Keratinocyte (primary cell): ENCODE measurements at regions not wholly inside any gene's neighbourhood (a gene's known extent, or its start where the extent isn't known, plus 50 kb on each side); places are given as distances from the start of the nearest gene placed in this dataset.

ENCODE experiments used
- DNase-seq: peaks from one replicate; pipeline ENCODE4 v3.0.0-alpha.2; 2011; ENCODE audit warnings: low read depth, missing footprints, low spot score
- FAIRE-seq: peaks from 2 replicates; lab custom pipeline; 2011; peaks lifted over from hg19 to GRCh38; lab: Jason Lieb, UNC
- H2AFZ ChIP-seq: 2 replicates; pipeline ENCODE4 v1.6.0; 2012; ENCODE audit warnings: low read length, control low read depth, inconsistent platforms; ENCODE audit not compliant: control insufficient read depth
- H3K27ac ChIP-seq: 2 replicates; pipeline ENCODE4 v1.5.1; 2011; ENCODE audit warnings: low read length; ENCODE audit not compliant: control insufficient read depth, insufficient read depth
- H3K27me3 ChIP-seq: 3 replicates; pipeline ENCODE4 v1.6.0; 2011; ENCODE audit warnings: low read length; ENCODE audit not compliant: control insufficient read depth, insufficient read depth; ENCODE audit errors: extremely low read depth
- H3K36me3 ChIP-seq, 2 experiments: 2 replicates in 1 of 2; 3 replicates in 1 of 2; pipeline ENCODE4 v1.5.1; 2011; ENCODE audit warnings: low read length in 2 of 2, mild to moderate bottlenecking in 1 of 2; ENCODE audit not compliant: control insufficient read depth in 2 of 2, insufficient read depth in 2 of 2; ENCODE audit errors: extremely low read depth in 1 of 2
- H3K4me1 ChIP-seq: 3 replicates; pipeline ENCODE4 v1.5.1; 2011; ENCODE audit warnings: low read length; ENCODE audit not compliant: control insufficient read depth, insufficient read depth; ENCODE audit errors: extremely low read depth
- H3K4me2 ChIP-seq: 3 replicates; pipeline ENCODE4 v1.6.0; 2011; ENCODE audit warnings: low read depth, low read length; ENCODE audit not compliant: control insufficient read depth, insufficient read depth; ENCODE audit errors: extremely low read depth
- H3K4me3 ChIP-seq, 3 experiments: fragments of 200-600 bp in 1 of 3; sonication (generic) in 1 of 3; 2 replicates in 2 of 3; 3 replicates in 1 of 3; pipeline ENCODE4 v1.5.1; 2011 to 2016; ENCODE audit warnings: low read length in 3 of 3, mild to moderate bottlenecking in 3 of 3, control low read depth in 2 of 3, inconsistent platforms in 1 of 3, low read depth in 1 of 3, mixed read lengths in 1 of 3, mixed run types in 1 of 3, moderate library complexity in 1 of 3; ENCODE audit not compliant: control insufficient read depth in 2 of 3, insufficient read depth in 2 of 3; ENCODE audit errors: extremely low read depth in 1 of 3
- H3K79me2 ChIP-seq: 2 replicates; pipeline ENCODE4 v1.6.0; 2012; ENCODE audit warnings: low read length; ENCODE audit not compliant: control insufficient read depth, insufficient read depth
- H3K9ac ChIP-seq: 3 replicates; pipeline ENCODE4 v1.6.0; 2011; ENCODE audit warnings: low read length; ENCODE audit not compliant: control insufficient read depth, insufficient read depth; ENCODE audit errors: extremely low read depth
- H3K9me1 ChIP-seq: 3 replicates; pipeline ENCODE4 v1.6.0; 2011; ENCODE audit warnings: low read length; ENCODE audit not compliant: control insufficient read depth, insufficient read depth; ENCODE audit errors: extremely low read depth
- H3K9me3 ChIP-seq: 2 replicates; pipeline ENCODE4 v1.5.1; 2012; ENCODE audit warnings: low read depth, low read length; ENCODE audit not compliant: control insufficient read depth
- H4K20me1 ChIP-seq: 3 replicates; pipeline ENCODE4 v1.6.0; 2011; ENCODE audit warnings: low read length; ENCODE audit not compliant: control insufficient read depth, insufficient read depth; ENCODE audit errors: extremely low read depth
- EZH2 ChIP-seq: IDR thresholded peaks from one replicate; pipeline ENCODE4 v1.6.1; 2012; ENCODE audit warnings: inconsistent platforms, mild to moderate bottlenecking, low read length, moderate library complexity
- dilution Hi-C: fragments of 300-500 bp; cut with MboI; formaldehyde crosslinking; loops from one replicate; pipeline ENCODE4 v1.7.0; 2020; ENCODE audit warnings: low sequenced_read_pairs; ENCODE audit not compliant: extremely low pct_ligation_motif_present
- TF ChIP-seq, protein P1 (sequence below), 3 experiments: IDR thresholded peaks in 1 of 3; conservative IDR thresholded peaks in 1 of 3; optimal IDR thresholded peaks in 1 of 3; 2 replicates in 2 of 3; 3 replicates in 1 of 3; pipeline versions ENCODE3 to v1.5.1; 2011; ENCODE audit warnings: low read length in 3 of 3, mild to moderate bottlenecking in 3 of 3, moderate library complexity in 2 of 3, control low read depth in 1 of 3, inconsistent platforms in 1 of 3; ENCODE audit not compliant: insufficient read depth in 2 of 3; ENCODE audit errors: extremely low read depth in 1 of 3

DNA sequence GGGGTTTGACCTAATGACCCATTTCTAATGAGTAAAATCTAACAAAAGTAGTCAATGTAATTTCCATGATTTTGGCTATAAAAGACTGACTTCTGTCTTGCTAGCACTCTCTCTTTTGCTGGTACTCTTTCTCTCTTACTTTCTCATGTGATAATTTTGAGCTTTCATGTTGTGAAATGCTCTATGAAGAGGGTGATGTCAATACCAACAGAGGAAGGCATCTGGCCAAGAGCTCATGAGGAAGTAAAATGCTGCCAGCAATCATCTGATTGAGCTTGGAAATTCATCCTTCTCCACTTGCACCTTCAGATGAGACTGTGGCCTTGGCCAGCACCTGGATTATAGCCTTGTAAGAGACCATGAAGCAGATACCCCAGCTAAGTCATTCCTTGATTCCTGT is 347.7 kb downstream of the HS3ST1 start:
- Histone ChIP-seq H3K27me3 (no peaks in the 10 kb centered on the region), H3K27ac (no peak overlapping the region), H3K79me2 (no peaks in the 10 kb centered on the region), H4K20me1 (no peaks in the 10 kb centered on the region), H2AFZ (no peak overlapping the region), H3K4me1 (no peaks in the 10 kb centered on the region), H3K9ac (no peak overlapping the region), H3K9me3 (no peaks in the 10 kb centered on the region), H3K9me1 (no peaks in the 10 kb centered on the region), H3K4me2 (no peak overlapping the region), H3K4me3 (no peak overlapping the region), H3K36me3 (no peaks in the 10 kb centered on the region)
- DNase-seq (no peak), FAIRE-seq (no peak)
- dilution Hi-C loops: no loop called here
- TF ChIP-seq, protein P1, sequence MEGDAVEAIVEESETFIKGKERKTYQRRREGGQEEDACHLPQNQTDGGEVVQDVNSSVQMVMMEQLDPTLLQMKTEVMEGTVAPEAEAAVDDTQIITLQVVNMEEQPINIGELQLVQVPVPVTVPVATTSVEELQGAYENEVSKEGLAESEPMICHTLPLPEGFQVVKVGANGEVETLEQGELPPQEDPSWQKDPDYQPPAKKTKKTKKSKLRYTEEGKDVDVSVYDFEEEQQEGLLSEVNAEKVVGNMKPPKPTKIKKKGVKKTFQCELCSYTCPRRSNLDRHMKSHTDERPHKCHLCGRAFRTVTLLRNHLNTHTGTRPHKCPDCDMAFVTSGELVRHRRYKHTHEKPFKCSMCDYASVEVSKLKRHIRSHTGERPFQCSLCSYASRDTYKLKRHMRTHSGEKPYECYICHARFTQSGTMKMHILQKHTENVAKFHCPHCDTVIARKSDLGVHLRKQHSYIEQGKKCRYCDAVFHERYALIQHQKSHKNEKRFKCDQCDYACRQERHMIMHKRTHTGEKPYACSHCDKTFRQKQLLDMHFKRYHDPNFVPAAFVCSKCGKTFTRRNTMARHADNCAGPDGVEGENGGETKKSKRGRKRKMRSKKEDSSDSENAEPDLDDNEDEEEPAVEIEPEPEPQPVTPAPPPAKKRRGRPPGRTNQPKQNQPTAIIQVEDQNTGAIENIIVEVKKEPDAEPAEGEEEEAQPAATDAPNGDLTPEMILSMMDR (optimal IDR thresholded peaks at IDR 0.05 in 1 of 3, IDR thresholded peaks at IDR 0.05 in 1 of 3, conservative IDR thresholded peaks at IDR 0.05 in 1 of 3; ENCODE audit: extremely low read depth in 1 of 3, insufficient read depth in 2 of 3, low read length in 3 of 3): no peak
- TF ChIP-seq EZH2: no peak

DNA sequence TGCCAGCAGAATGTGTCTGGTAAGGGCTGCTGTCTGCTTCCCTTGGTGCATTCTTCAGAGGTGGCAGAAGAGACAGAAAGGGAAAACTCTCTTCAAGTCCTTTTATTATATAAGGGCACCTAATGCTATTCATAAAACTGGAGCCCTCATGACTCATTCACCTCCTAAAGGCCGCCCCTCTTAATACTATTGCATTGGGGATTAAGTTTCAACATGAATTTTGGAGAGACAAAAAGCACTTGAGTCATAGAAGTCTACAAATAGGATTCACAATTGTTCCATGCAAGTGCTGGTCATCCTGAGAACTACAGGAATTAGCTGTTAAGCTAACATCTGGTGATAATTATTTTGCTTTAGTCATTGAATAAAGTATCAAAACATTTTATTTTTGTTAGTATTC is 349.5 kb downstream of the HS3ST1 start:
- no peak overlapping the region for H3K9ac ChIP-seq
- no peak for TF ChIP-seq EZH2
- TF ChIP-seq, protein P1 (optimal IDR thresholded peaks at IDR 0.05 in 1 of 3, IDR thresholded peaks at IDR 0.05 in 1 of 3, conservative IDR thresholded peaks at IDR 0.05 in 1 of 3; ENCODE audit: extremely low read depth in 1 of 3, insufficient read depth in 2 of 3, low read length in 3 of 3): no peak
- no peak overlapping the region for H3K4me3 ChIP-seq
- H3K79me2 ChIP-seq: no peaks in the 10 kb centered on the region
- H3K9me3 ChIP-seq: no peaks in the 10 kb centered on the region
- dilution Hi-C loops: no loop called here
- H3K4me1 ChIP-seq: no peaks in the 10 kb centered on the region
- H3K36me3 ChIP-seq: no peaks in the 10 kb centered on the region
- no peak overlapping the region for H3K4me2 ChIP-seq
- H3K27me3 ChIP-seq: no peaks in the 10 kb centered on the region
- H2AFZ ChIP-seq: no peak overlapping the region
- H3K27ac ChIP-seq: no peak overlapping the region
- H3K9me1 ChIP-seq: no peaks in the 10 kb centered on the region
- DNase-seq (no peak), FAIRE-seq (no peak)
- H4K20me1 ChIP-seq: no peaks in the 10 kb centered on the region
